ENCODE measurements at regions not wholly inside any gene's neighbourhood (a gene's known extent, or its start where the extent isn't known, plus 50 kb on each side); places are given as distances from the start of the nearest gene placed in this dataset.

DNA sequence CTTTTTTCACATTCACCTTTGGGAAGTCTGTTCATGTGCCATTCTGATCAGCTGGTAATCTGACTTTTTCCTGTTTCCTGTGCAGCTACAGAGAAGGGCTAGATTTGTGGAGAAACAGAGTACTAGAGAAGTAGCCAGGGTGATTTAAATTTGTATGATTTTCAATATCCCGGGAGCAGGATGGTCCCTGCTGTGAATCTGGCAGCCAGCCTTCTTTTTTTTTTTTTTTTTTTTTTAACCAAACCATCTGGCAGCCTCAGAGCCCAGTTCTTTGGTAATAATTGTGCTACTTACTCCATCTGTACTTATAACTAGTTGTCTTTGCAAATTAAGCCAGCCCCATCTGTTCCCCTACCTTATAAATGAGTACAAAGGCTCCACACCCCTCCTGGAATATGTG is 248.6 kb upstream of the DEPDC1 start:
- H3K4ac ChIP-seq (ENCODE audit: low read depth, low read length): no peak overlapping the region
- H3K79me1 ChIP-seq (ENCODE audit: low read length): no peaks in the 10 kb centered on the region
- no peak overlapping the region for H3K9ac ChIP-seq (ENCODE audit: low read length)
- no peak overlapping the region for H2AK5ac ChIP-seq (ENCODE audit: low read length)
- peaks cover 4% of the 10 kb centered on the region for H3K9me3 ChIP-seq (ENCODE audit: insufficient read depth, low read depth, low read length)
- no peak overlapping the region for H3K4me3 ChIP-seq (ENCODE audit: low read depth, low read length)
- no peak overlapping the region for H2BK5ac ChIP-seq (ENCODE audit: low read depth, low read length, poor library complexity)
- no peak overlapping the region for H3K14ac ChIP-seq (ENCODE audit: low read length)
- H3K36me3 ChIP-seq (ENCODE audit: control insufficient read depth in 1 of 2, insufficient read depth in 2 of 2, low read length in 2 of 2): no peaks in the 10 kb centered on the region
- H4K8ac ChIP-seq (ENCODE audit: low read depth, low read length): no peak overlapping the region
- H2AFZ ChIP-seq (ENCODE audit: insufficient read depth, low read length, poor library complexity): no peak overlapping the region
- H3K23ac ChIP-seq (ENCODE audit: low read length): no peak overlapping the region
- H3K27ac ChIP-seq (ENCODE audit: low read depth, low read length): no peak overlapping the region
- no peak overlapping the region for H4K91ac ChIP-seq (ENCODE audit: low read depth, low read length)
- H4K12ac ChIP-seq (ENCODE audit: low read depth, low read length): no peak overlapping the region
- no peaks in the 10 kb centered on the region for H3K79me2 ChIP-seq (ENCODE audit: control insufficient read depth, insufficient read depth, low read length, poor library complexity)
- WGBS (ENCODE audit: extremely low coverage, insufficient coverage, insufficient read length): no CpG with 5 or more reads among the region's 1 CpG
- H3K4me2 ChIP-seq (ENCODE audit: low read length): no peak overlapping the region
- H3K4me1 ChIP-seq (ENCODE audit: control insufficient read depth in 1 of 2, insufficient read depth in 2 of 2, low read length in 2 of 2): no peaks in the 10 kb centered on the region
- DNase-seq: no peak
- no peak overlapping the region for H2BK120ac ChIP-seq (ENCODE audit: insufficient read depth, low read length, poor library complexity)
- H3K18ac ChIP-seq (ENCODE audit: low read length): no peak overlapping the region
- H3K27me3 ChIP-seq (ENCODE audit: insufficient read depth, low read length): no peaks in the 10 kb centered on the region
- H2BK12ac ChIP-seq (ENCODE audit: low read length): no peak overlapping the region

DNA sequence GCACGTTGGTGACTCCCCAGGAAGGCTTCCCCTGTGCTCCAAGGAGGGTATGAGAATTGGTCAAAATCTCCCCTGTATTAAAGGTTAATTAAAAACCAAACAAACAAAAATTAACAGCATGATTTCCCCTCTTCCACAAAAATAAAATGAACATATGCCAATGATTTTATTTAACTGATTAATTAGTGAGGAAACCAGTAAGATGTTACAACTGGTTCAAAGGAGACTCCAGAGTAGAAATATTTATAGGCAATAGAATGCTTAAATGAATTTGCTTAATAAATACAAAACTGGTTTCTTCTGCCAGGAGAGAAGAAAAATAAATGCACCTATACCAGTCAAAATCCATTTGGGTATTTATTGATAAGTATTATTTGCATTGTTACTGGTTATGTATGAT is 249.5 kb upstream of the DEPDC1 start:
- Histone ChIP-seq H3K4me3 (ENCODE audit: low read depth, low read length) (no peak overlapping the region), H3K9ac (ENCODE audit: low read length) (no peak overlapping the region), H2BK5ac (ENCODE audit: low read depth, low read length, poor library complexity) (no peak overlapping the region), H3K9me3 (ENCODE audit: insufficient read depth, low read depth, low read length) (peaks cover 4% of the 10 kb centered on the region), H2BK120ac (ENCODE audit: insufficient read depth, low read length, poor library complexity) (no peak overlapping the region), H3K36me3 (ENCODE audit: control insufficient read depth in 1 of 2, insufficient read depth in 2 of 2, low read length in 2 of 2) (no peaks in the 10 kb centered on the region), H3K79me2 (ENCODE audit: control insufficient read depth, insufficient read depth, low read length, poor library complexity) (no peaks in the 10 kb centered on the region), H3K14ac (ENCODE audit: low read length) (no peak overlapping the region), H3K18ac (ENCODE audit: low read length) (no peak overlapping the region), H3K4me2 (ENCODE audit: low read length) (no peak overlapping the region), H3K4me1 (ENCODE audit: control insufficient read depth in 1 of 2, insufficient read depth in 2 of 2, low read length in 2 of 2) (no peaks in the 10 kb centered on the region), H4K91ac (ENCODE audit: low read depth, low read length) (no peak overlapping the region), H4K8ac (ENCODE audit: low read depth, low read length) (no peak overlapping the region), H3K4ac (ENCODE audit: low read depth, low read length) (no peak overlapping the region), H2AK5ac (ENCODE audit: low read length) (no peak overlapping the region), H2BK12ac (ENCODE audit: low read length) (no peak overlapping the region), H3K23ac (ENCODE audit: low read length) (no peak overlapping the region), H3K27ac (ENCODE audit: low read depth, low read length) (no peak overlapping the region), H3K27me3 (ENCODE audit: insufficient read depth, low read length) (no peaks in the 10 kb centered on the region), H2AFZ (ENCODE audit: insufficient read depth, low read length, poor library complexity) (no peak overlapping the region), H4K12ac (ENCODE audit: low read depth, low read length) (no peak overlapping the region), H3K79me1 (ENCODE audit: low read length) (no peaks in the 10 kb centered on the region)
- WGBS (ENCODE audit: extremely low coverage, insufficient coverage, insufficient read length): no CpG with 5 or more reads among the region's 1 CpG
- no peak for DNase-seq

DNA sequence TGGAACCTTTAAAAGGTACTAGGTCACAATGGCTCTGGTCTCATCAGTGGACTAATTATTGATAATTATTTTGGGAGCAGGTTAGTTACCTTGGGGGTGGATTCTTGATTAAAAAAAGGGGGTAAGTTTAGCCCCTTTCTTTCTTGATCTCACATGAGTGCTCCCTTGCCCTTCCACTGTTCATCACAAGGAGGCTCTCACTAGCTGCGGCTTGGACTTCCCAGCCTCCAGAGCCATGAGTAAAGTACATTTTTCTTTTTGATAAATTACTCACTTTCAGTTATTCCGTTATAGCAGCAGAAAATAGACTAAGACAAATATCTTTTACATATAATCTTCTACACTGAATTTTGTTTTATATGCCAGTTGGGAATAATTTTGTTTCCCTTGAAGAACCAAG is 254.8 kb upstream of the DEPDC1 start:
- Histone ChIP-seq H3K36me3 (ENCODE audit: control insufficient read depth in 1 of 2, insufficient read depth in 2 of 2, low read length in 2 of 2) (no peaks in the 10 kb centered on the region), H4K91ac (ENCODE audit: low read depth, low read length) (no peak overlapping the region), H3K14ac (ENCODE audit: low read length) (no peak overlapping the region), H2BK5ac (ENCODE audit: low read depth, low read length, poor library complexity) (no peak overlapping the region), H3K9ac (ENCODE audit: low read length) (no peak overlapping the region), H2BK120ac (ENCODE audit: insufficient read depth, low read length, poor library complexity) (no peak overlapping the region), H3K27me3 (ENCODE audit: insufficient read depth, low read length) (no peaks in the 10 kb centered on the region), H3K4me1 (ENCODE audit: control insufficient read depth in 1 of 2, insufficient read depth in 2 of 2, low read length in 2 of 2) (no peaks in the 10 kb centered on the region), H3K4me2 (ENCODE audit: low read length) (no peak overlapping the region), H3K18ac (ENCODE audit: low read length) (no peak overlapping the region), H4K8ac (ENCODE audit: low read depth, low read length) (no peak overlapping the region), H2BK12ac (ENCODE audit: low read length) (no peak overlapping the region), H3K9me3 (ENCODE audit: insufficient read depth, low read depth, low read length) (no peaks in the 10 kb centered on the region), H3K27ac (ENCODE audit: low read depth, low read length) (no peak overlapping the region), H3K79me1 (ENCODE audit: low read length) (no peaks in the 10 kb centered on the region), H3K4ac (ENCODE audit: low read depth, low read length) (no peak overlapping the region), H3K23ac (ENCODE audit: low read length) (no peak overlapping the region), H4K12ac (ENCODE audit: low read depth, low read length) (no peak overlapping the region), H3K79me2 (ENCODE audit: control insufficient read depth, insufficient read depth, low read length, poor library complexity) (no peaks in the 10 kb centered on the region), H2AFZ (ENCODE audit: insufficient read depth, low read length, poor library complexity) (no peak overlapping the region), H3K4me3 (ENCODE audit: low read depth, low read length) (no peak overlapping the region), H2AK5ac (ENCODE audit: low read length) (no peak overlapping the region)
- DNase-seq: no peak
- WGBS (ENCODE audit: extremely low coverage, insufficient coverage, insufficient read length): no CpG with 5 or more reads among the region's 2 CpGs

DNA sequence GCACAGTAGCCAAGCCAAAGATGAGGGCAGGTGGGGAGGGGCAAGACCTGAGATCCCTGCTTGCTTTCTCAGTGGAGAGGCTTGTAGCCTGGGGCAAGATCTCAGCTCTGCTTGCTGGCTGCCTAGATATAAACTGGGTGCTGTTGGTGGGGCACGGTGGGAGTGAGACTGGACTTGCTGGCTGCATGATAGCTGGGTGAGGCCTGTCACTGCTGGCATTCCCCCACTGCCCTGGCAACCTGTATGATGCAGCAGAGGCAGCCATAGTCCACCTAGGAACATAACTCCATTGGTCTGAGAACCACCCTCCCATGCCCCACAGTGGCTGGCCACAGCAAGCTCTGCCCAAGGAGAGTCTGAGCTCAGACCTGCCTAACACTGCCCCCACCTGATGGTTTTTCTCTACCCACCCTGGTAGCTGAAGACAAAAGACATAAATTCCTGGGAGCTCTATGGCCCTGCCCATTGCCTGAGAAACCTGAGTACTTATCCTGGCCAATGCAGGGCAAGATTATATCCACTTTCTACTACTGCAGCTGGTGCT is 261.9 kb upstream of the DEPDC1 start:
- Histone ChIP-seq H3K23ac (ENCODE audit: low read length) (no peak overlapping the region), H4K91ac (ENCODE audit: low read depth, low read length) (no peak overlapping the region), H3K79me2 (ENCODE audit: control insufficient read depth, insufficient read depth, low read length, poor library complexity) (no peaks in the 10 kb centered on the region), H2AFZ (ENCODE audit: insufficient read depth, low read length, poor library complexity) (no peak overlapping the region), H3K4me2 (ENCODE audit: low read length) (no peak overlapping the region), H2BK120ac (ENCODE audit: insufficient read depth, low read length, poor library complexity) (no peak overlapping the region), H3K4me1 (ENCODE audit: control insufficient read depth in 1 of 2, insufficient read depth in 2 of 2, low read length in 2 of 2) (no peaks in the 10 kb centered on the region), H2BK5ac (ENCODE audit: low read depth, low read length, poor library complexity) (no peak overlapping the region), H3K4me3 (ENCODE audit: low read depth, low read length) (no peak overlapping the region), H2AK5ac (ENCODE audit: low read length) (no peak overlapping the region), H4K8ac (ENCODE audit: low read depth, low read length) (no peak overlapping the region), H2BK12ac (ENCODE audit: low read length) (no peak overlapping the region), H3K18ac (ENCODE audit: low read length) (no peak overlapping the region), H3K36me3 (ENCODE audit: control insufficient read depth in 1 of 2, insufficient read depth in 2 of 2, low read length in 2 of 2) (no peaks in the 10 kb centered on the region), H3K79me1 (ENCODE audit: low read length) (no peaks in the 10 kb centered on the region), H3K27me3 (ENCODE audit: insufficient read depth, low read length) (no peaks in the 10 kb centered on the region), H3K9ac (ENCODE audit: low read length) (no peak overlapping the region), H3K4ac (ENCODE audit: low read depth, low read length) (no peak overlapping the region), H4K12ac (ENCODE audit: low read depth, low read length) (no peak overlapping the region), H3K9me3 (ENCODE audit: insufficient read depth, low read depth, low read length) (peaks cover 2% of the 10 kb centered on the region), H3K14ac (ENCODE audit: low read length) (no peak overlapping the region), H3K27ac (ENCODE audit: low read depth, low read length) (no peak overlapping the region)
- WGBS (ENCODE audit: extremely low coverage, insufficient coverage, insufficient read length): no CpG with 5 or more reads among the region's 1 CpG
- DNase-seq: no peak

Data from trophoblast cell (in vitro differentiated cells and primary cell).